Retina (tissue), 1 donor: ENCODE measurements at regions not wholly inside any gene's neighbourhood (a gene's known extent, or its start where the extent isn't known, plus 50 kb on each side); places are given as distances from the start of the nearest gene placed in this dataset.
"Not testable (repeated sequence)": the region's sequence is repeated elsewhere in the genome, so short reads cannot be mapped to it uniquely, and the experiment has no call there.

Experiments
- DNase-seq: peaks from one replicate; pipeline ENCODE4 v3.0.0-alpha.2; 2016

DNA sequence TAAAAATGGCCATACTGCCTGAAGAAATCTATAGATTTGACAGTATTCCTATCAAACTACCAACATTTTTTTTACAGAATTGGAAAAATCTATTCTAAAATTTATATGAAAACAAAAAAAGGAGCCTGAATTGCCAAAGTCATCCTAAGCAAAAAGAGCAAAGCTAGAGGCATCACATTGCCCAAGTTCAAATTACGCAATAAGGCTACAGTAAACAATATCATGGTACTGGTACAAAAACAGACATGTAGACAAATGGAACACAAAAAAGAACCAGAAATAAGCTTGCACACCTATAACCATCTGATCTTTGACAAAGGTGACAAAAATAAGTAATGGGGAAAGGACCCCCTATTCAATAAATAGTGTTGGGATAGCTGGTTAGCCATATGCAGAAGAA lies 50.2 kb upstream of the THSD7B start:
- no peak for DNase-seq

DNA sequence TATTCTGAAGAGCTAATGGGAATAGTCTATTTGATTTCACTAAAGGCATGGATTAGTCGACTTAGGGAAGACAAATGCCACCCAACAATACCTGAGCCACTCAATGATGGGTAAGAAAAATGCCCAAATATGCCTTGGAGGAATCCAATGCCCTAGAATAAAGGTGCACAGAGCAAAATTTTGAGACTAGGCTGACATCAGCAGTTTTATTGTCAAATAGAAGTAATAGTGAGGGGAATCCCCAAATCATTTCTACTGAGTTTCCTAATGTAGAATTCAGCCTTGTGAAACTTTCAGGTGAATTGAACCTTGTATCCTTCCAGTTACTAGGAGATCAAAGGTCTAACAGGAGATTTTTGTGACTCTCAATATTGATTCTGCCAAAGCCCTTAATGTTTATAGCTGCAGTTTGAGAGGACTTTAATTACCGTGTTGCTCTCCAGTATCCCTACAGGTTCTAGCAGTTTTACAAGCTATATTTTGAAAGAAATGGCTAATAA lies 50.8 kb upstream of the THSD7B start:
- no peak for DNase-seq

DNA sequence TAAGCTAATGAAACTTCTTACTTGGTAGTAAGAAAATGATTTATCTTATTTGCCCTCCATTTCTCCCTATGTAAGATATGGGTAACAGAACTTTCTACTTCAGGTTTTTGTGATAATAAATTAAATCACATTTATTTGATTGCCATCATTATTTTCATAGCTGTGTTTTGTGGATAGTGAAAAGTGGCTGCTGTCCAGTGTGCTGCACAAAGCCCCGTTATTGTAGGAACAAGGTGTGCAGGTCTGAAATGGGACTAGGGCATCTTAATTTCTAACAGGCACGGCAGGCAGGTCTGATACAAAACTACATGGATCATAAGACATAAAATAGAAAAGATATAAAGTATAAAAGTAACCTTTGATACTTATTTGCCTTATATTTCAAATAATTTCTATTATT lies 51.6 kb upstream of the THSD7B start:
- no peak for DNase-seq

DNA sequence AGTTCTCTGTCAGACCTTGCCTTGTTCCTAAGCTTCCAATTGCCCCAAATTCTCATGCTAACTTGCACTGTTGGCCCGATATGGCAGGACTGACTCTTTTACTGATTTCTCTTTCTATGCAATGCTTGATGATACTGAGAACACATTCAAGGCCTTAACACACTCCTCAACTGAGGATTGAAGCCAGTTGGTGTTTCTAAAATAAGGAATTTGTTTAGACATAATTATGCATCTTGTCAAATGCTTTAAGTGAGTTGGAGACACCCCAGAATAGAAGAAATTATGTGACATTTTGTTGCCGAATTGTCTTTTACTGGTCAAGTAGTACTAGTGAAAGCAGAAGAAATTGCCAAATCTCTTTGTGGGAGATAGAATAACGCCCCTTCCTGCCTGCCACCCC lies 60.0 kb upstream of the THSD7B start:
- DNase-seq: no peak

DNA sequence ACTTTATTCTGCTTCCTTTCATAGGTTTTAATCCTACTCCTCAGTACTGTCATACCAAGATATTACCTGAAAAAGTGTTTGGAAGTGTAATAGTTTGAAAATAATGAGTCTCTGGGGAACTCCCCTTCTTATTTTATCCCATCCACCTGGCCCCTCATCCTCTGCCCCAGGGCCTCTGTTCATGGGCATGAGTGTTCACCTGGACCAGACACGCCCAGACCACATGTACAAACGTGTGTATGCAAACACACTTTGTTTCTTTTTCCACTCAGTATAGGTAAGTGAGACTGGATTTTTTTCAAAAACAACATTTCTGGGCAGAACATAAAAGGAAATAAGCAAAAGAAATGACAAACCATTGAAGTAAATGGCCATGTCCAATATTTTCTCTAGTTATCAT lies 62.1 kb upstream of the THSD7B start:
- no peak for DNase-seq

DNA sequence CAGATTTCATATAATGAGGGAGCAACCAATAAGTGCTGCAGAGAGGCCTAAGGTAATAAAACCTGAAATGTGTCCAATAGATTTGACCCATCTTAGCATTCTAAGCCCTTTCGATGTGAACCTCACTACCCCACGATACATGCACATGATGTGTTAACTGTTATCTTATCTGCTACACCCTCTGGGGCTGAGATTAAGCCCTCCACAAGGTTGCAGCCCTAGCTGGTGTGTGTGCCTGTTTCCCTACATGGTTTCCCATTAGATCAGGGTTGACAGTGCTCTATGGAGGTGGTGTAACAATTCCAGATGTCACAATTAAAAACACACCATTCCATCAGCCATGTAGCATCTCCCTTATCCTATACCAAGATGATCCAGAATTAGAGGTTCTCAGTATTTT lies 68.9 kb upstream of the THSD7B start:
- DNase-seq: no peak

DNA sequence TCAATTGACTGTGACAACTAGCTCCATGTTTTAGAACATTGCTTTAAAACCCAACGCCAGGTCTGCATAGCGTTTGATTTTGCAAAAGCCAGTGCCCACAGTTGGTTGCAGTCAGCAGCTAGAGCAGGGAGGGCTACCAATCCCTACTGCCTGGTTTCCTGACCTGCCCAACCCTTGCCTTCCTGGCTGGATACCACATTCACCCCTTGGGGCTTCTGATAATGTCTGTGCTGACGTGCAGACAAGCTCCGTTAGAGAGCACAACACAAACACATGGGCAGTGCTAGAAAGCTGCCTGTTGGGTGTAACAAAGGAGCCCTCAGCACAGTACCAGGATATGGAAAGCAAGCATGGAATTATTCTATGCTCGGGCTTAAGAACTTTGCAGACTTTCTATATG lies 71.4 kb upstream of the THSD7B start:
- no peak for DNase-seq

DNA sequence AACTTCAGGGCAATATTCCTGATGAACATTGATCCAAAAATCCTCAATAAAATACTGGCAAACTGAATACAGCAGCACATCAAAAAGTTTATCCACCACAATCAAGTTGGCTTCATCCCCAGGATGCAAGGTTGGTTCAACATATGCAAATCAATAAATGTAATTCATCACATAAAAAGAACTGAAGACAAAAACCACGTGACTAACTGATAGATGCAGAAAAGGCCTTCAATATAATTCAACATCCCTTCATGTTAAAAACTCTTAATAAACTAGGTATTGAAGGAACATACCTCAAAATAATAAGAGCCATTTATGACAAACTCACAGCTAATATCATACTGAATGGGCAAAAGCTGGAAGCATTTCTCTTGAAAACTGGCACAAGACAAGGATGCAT lies 85.3 kb upstream of the THSD7B start:
- not testable (repeated sequence) for DNase-seq

DNA sequence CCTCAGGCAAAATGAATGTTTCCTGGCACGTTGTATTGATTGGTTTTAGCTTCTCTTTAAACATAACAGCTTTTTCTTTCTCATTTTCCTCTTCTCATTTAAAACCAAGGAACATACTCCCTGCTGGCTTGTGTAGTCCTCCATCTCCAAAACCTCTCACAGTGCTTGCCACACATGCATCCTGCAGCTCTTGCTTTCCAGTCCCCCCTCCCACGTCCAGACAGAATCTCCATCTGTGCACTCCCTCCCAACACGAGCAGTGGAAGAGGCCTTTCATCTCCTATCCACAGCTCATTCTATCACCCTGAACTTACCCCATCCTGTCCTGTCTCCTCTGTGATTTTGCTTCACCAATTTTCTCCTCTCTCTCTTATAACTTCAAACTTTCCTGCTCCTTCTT lies 99.6 kb upstream of the THSD7B start:
- DNase-seq: no peak

DNA sequence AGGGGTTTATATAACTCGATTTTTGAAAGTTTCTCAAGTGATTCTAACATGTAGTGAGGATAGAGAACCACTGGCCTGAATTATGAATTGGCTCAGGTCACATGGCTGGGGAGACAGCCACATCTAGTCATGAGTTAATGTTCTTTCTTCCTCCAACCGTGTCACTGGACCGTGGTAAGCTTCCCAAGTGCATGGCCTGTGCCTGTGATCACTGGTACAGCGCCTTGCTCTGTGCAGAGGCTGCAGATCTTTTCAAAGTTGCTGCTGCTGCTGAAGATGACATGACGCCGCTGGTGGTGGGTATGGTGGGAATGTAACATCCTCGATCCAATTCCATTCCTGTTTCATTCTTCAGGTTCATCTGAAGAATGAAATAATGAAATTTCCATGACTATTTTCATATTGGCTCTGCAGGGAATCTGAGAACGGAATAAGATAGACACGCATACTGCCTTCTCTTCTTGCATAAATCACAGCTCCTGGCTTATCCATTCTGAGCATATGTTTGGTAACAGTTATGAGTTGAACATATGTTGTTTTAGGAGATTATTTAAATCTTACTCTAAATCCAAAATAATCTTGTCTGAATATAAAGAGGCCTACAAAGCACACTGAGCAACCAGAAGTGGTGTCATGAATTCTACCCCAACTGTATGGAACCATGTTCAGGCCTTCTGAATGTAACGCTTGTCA lies 100.5 kb upstream of the THSD7B start:
- no peak for DNase-seq

DNA sequence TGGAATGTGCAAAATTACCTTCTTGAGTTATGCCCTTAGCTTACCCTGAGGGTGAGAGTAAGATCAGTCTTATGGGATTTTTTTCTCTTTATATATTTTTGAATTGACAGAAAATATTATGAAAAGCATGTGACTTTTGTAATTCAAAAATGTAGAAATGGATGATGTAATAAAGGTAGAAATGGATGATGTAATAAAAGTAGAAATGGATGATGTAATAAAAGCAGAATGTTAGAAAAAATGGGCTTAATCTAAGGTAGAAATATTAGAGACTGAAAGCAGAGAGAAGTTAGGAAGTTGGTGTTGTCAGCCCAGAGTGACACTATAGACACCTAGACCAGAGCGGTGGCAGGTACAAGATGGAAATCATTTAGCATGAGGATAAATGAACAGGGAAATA lies 107.1 kb upstream of the THSD7B start:
- no peak for DNase-seq

DNA sequence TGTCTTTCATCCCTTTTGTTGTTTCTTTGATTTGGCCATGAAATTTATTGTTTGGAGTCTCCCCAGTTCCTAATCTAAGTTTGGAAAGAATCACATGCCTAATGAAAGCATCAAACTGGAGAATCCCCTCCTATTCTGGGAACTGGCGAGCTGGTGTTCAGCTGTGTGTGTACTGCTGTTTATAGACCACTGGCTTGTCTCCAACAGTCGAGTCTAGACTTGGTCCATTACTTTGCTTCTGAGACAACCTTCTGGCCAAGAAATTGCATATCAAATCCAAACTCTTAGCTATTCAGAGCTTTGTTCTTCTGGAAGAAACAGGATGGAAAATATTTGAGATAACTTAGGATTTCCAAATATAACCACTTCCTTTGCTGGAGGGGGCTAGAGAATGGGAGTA lies 111.5 kb upstream of the THSD7B start:
- DNase-seq: no peak

DNA sequence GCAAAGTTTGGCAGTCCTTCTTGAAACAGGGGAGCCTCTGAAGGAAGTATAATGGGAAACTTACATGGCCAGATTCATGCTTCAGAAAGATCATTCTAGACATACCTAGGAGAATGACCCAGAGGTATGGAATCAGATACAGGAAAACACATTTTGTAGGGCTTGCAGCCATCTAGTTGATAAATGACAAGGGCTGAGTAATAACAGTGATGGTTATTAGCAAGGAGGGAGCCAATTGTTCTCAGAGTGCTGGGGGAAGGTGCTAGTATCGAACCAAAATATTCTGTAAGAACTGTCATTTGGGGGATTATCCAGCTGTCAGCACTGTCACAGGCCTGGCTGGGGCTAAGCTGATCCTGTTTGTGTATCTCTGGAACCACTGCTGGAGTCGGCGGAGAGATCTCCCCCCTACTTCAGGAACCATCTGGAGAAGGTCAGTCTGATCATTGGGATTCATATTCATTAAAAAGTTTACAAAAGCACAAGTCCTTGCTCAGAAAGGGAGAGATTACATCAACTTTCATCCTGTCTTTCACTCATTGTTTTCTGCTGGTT lies 113.8 kb upstream of the THSD7B start:
- DNase-seq: no peak

DNA sequence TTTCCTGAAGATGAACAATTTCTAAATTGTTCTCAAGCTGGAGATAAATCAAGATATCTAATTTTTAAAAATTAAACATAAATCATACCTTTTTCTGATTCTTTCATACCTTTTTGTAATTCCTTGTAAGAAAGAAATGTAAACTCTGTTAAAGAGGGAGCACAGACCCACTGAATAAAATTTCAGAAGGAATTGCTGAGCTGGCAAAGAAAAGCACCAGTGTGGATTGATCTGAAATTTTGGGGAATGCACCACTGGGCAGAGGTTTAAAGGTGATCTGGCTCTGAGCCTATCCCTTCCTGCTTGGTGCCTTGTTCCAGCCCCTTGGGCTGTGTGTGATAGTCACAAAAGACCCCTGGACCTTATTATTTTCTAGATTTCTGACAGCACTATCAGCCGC lies 118.3 kb upstream of the THSD7B start:
- DNase-seq: no peak

DNA sequence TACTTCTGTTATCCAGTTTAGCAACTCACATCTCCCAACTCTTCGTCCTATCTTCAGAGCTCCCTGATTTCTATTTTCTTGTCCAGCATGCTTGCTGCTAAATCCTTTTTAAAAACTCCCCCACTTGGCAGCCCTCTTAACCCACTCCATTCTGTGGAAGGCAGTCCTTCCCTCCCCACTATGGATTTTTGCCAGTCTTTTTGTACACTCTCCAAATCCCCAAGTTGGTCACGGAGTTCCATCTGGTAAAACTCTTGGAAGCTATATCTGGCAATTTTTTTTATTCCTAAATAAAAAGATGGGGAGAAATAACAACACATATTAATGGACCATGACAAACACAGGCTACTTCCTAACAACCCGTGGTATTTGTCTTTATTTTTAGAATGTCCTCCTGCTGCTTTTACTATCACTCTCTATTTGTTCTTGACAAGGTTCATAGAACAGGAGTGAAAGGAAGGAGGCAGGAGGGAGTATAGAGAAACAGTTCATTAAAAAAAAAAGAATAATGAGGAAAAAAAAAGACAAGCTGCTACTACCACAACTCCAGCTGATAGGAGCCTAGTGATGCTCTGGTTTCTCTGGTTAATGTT lies 120.0 kb upstream of the THSD7B start:
- no peak for DNase-seq

DNA sequence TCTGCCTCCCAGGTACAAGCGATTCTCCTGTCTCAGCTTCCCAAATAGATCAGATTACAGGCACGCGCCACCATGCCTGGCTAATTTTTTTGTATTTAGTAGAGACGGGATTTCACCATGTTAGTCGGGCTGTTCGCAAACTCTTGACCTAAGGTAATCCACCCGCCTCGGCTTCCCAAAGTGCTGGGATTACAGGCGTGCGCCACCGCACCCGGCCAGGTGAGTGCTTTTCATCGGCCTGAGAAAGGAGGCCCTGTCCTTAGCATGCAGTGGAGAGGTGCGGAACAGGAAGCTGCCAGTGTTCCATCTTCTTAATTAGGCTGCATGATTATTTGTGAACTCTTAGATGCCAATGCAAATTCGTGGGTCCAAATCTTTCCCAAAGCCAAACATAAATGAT lies 125.7 kb upstream of the THSD7B start:
- DNase-seq: no peak

DNA sequence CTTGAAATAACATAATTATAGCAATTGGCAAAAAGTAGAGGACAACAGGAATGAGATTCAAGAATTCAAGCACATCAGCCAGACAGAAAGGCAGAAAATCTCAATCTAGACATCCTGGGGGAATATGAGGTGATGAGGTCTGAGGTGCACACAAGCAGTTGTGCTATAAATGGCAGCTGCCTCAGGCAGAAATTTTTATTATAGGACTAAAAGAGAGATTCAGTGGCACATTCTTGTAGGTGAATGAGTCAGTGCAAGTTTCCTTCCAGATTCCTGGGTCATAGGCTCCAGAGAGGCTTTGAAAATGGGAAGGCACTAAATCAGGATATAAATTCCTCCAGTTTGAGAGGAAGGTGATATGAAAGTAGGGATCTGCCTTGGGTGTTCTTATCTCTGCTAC lies 127.2 kb upstream of the THSD7B start:
- DNase-seq: no peak

DNA sequence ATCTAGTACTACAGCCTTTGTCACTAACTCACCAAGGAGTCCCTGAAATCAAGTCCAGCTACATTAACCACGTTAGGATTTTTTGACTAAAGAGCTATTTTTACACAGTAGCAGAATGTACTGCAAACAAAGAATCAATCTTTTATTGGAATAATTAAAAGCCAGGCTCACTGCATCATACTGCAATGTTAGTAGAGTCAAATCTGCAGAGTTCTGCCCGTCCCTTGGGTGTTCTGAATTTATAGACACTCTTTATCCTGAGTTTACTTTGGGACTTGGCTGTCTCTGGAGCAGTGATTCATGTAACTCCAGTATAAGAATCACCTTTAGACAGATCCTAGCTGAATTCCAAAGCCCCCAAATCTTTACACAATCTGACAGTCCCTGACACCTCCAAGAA lies 127.9 kb upstream of the THSD7B start:
- no peak for DNase-seq

DNA sequence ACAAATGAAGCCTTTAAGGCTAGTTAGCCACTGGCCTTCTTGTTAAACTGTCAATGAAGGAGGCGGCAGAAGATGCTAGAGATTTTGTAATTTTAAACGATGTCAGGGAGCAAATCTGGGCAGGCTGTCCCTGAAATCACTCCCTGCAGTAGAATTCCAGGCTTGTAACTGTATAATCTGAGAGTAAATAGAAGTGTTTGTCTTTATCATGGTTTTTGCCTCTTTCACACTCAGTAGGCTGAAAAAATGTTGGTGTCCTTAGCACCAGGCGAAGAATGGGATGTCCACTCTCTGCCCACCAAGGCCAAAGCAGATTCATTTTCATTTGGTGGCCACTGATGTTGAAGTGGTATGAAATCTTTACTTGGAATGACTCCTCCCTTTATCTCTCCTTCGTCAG lies 136.9 kb upstream of the THSD7B start:
- no peak for DNase-seq

DNA sequence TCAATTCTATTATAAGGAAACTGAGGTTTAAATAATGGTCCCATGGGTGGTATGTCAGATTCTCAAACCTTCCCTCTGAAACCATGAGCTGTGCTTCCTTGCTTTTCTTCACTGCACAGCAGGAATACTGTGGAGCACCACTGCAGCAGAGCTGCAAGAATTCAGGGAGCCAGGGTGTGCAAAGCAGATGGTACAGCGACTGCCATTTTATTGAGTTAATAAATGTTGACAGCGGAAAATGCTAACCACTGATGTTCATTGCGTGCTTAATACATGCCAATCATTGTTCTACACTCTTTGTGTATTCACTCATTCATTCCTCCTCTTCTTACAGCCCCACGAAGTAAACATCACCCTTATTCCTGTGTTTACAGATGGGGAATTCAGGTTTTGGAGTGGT lies 152.2 kb upstream of the THSD7B start:
- DNase-seq: peak; percentile 73

DNA sequence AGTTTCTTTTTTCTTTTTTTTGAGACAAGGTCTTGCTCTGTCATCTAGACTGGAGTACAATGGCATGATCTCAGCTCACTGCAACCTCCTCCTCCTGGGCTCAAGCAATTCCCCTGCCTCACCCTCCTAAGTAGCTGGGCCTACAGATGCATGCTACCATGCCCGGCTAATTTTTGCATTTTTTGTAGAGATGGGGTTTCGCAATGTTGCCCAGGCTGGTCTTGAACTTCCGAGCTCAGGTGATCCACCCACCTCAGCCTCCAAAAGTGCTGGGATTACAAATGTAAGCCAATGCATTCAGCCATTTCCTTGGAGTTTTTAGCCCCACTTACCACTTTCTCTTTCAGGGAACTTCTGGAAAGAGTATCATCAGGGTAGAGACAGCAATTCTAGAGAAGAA lies 153.3 kb upstream of the THSD7B start:
- no peak for DNase-seq

DNA sequence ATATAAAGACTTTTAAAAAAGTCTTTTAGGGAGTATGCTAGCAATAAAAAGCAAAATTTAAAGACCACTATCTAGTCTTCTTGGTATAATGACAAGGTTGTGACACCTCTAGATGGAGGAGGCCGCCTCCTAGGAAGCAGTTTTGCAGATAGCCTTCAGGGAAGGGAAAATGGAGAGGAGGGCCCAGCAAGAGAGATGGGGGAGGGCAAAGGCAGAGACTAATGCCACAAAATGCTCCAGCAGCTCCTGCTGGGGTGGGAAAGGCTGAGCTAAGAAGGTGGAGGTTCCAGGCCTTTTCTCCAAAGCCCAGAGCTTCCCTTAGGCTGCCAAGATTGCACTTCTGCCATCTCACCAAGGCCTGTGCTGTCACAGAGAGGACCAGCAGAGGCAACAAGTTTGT lies 153.9 kb upstream of the THSD7B start:
- DNase-seq: no peak

DNA sequence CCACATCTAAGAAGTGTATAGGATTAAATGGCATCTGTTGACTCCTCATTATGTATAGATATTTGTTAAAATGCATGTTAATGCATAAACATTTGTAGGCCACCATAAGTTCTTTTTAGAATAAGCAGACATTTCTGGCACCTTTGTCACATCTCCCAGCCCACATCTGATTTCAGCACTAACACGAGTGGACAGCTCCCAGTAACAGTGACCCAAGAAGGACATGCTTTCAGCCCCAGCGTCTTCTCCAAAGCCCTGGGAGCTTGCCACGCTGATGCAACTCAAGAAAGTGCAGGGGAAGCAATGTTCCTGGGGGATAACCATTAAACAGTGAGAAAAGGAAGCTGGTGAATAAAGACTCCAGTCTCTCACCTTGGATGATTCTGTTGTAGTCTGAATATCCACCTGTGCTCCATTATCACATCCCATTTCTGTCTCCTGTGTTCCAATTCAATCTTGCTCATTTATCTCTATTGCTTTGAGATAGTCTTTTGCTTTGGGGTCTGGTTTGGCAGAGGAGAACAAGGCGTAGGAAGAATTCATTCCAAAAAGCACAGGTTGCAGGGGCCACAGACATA lies 182.6 kb upstream of the THSD7B start:
- peak; percentile 20 for DNase-seq

DNA sequence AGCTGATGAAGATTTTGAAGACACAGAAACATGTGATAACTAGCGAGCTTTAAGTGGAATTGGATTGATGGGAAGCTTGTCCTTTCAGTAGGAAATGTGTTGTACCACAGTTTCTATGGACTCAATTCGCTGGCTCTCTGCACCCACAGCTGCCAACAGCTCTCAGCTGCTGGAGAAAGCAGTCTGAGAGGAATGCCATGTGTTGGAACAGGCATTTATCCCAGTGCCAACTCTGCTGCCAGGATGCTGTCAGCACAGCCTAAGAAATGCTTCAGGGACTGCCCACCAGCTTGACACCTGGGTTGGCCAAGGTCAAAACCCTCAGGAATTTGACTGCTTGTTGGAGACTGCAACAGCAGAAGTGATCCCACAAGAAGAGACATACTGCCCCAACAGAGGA lies 193.0 kb upstream of the THSD7B start:
- no peak for DNase-seq
